Left ventricle myocardium inferior (tissue), 1 donor: ENCODE measurements at regions not wholly inside any gene's neighbourhood (a gene's known extent, or its start where the extent isn't known, plus 50 kb on each side); places are given as distances from the start of the nearest gene placed in this dataset.

Source experiments
- DNase-seq: peaks from one replicate; pipeline ENCODE4 v3.0.0-alpha.2; 2020
- H3K27ac ChIP-seq: fragments of 200-600 bp; replicated peaks from 2 replicates; pipeline ENCODE4 v1.8.0; 2021
- H3K27me3 ChIP-seq: fragments of 200-600 bp; 2 replicates; pipeline ENCODE4 v1.8.0; 2021; ENCODE audit warnings: low read depth
- H3K36me3 ChIP-seq: fragments of 200-600 bp; 2 replicates; pipeline ENCODE4 v1.8.0; 2021
- H3K4me1 ChIP-seq: fragments of 200-600 bp; 2 replicates; pipeline ENCODE4 v1.8.0; 2021
- H3K4me3 ChIP-seq: fragments of 200-600 bp; 2 replicates; pipeline ENCODE4 v1.8.0; 2021; ENCODE audit warnings: mild to moderate bottlenecking, moderate library complexity
- H3K9me3 ChIP-seq: fragments of 200-600 bp; replicated peaks from 2 replicates; pipeline ENCODE4 v1.8.0; 2021
- CTCF ChIP-seq: fragments of 200-600 bp; IDR thresholded peaks from 2 replicates; pipeline ENCODE4 v1.8.0; 2021; ENCODE audit warnings: antibody characterized with exemption, mild to moderate bottlenecking, borderline replicate concordance
- intact Hi-C: fragments of 100-400 bp; cut with micrococcal nuclease; formaldehyde crosslinking; loops from one replicate; pipeline ENCODE4 v1.11.0; 2022
- donor health status: DM: no; HTN: yes; CAD: no; lungs with severe emphysema.

GRCh38 chr12:115121053-115121452 lies 437.1 kb upstream of the TBX3 start:
- Histone ChIP-seq H3K9me3 (no peaks in the 10 kb centered on the region), H3K27me3 (peaks cover 10% of the 10 kb centered on the region), H3K36me3 (no peaks in the 10 kb centered on the region), H3K27ac (no peak overlapping the region), H3K4me3 (no peak overlapping the region), H3K4me1 (no peaks in the 10 kb centered on the region)
- intact Hi-C loops, result no loop called here
- TF ChIP-seq CTCF, result no peak
- DNase-seq, result no peak

GRCh38 chr12:115118177-115118724 lies 434.3 kb upstream of the TBX3 start:
- H3K27ac ChIP-seq, result no peak overlapping the region
- H3K36me3 ChIP-seq, result no peaks in the 10 kb centered on the region
- intact Hi-C loops, result no loop called here
- H3K9me3 ChIP-seq, result no peaks in the 10 kb centered on the region
- TF ChIP-seq CTCF, result no peak
- H3K27me3 ChIP-seq, result peaks cover 10% of the 10 kb centered on the region
- no peaks in the 10 kb centered on the region for H3K4me1 ChIP-seq
- DNase-seq, result no peak
- H3K4me3 ChIP-seq, result no peak overlapping the region

GRCh38 chr12:115114140-115114539 lies 430.2 kb upstream of the TBX3 start:
- TF ChIP-seq CTCF, result no peak
- no peak for DNase-seq
- Histone ChIP-seq H3K9me3 (no peaks in the 10 kb centered on the region), H3K4me1 (no peaks in the 10 kb centered on the region), H3K4me3 (no peak overlapping the region), H3K27ac (no peak overlapping the region), H3K27me3 (peaks cover 3% of the 10 kb centered on the region), H3K36me3 (no peaks in the 10 kb centered on the region)
- intact Hi-C loops, result no loop called here

GRCh38 chr12:115109863-115110262 lies 425.9 kb upstream of the TBX3 start:
- intact Hi-C loops, result no loop called here
- TF ChIP-seq CTCF, result no peak

GRCh38 chr12:115108129-115109100 lies 424.4 kb upstream of the TBX3 start:
- no peak overlapping the region for H3K4me3 ChIP-seq
- peaks cover 6% of the 10 kb centered on the region for H3K27me3 ChIP-seq
- DNase-seq, result no peak
- intact Hi-C loops, result no loop called here
- no peak for TF ChIP-seq CTCF
- H3K4me1 ChIP-seq, result peaks cover 11% of the 10 kb centered on the region
- no peaks in the 10 kb centered on the region for H3K36me3 ChIP-seq
- no peak overlapping the region for H3K27ac ChIP-seq
- H3K9me3 ChIP-seq, result no peaks in the 10 kb centered on the region

More at GRCh38 chr12:115109863-115110262, 425.9 kb upstream of the TBX3 start:
- Histone ChIP-seq H3K27ac (no peak overlapping the region), H3K4me3 (no peak overlapping the region), H3K9me3 (no peaks in the 10 kb centered on the region), H3K4me1 (no peaks in the 10 kb centered on the region), H3K27me3 (peaks cover 6% of the 10 kb centered on the region), H3K36me3 (no peaks in the 10 kb centered on the region)
- no peak for DNase-seq
